KG1 (cell line): ENCODE measurements at regions not wholly inside any gene's neighbourhood (a gene's known extent, or its start where the extent isn't known, plus 50 kb on each side); places are given as distances from the start of the nearest gene placed in this dataset.
A peak's percentile ranks its signal among the peaks of the same experiment; 100 is the strongest.
"Not testable (repeated sequence)": the region's sequence is repeated elsewhere in the genome, so short reads cannot be mapped to it uniquely, and the experiment has no call there.

Experiments used
- DNase-seq: peaks from one replicate; lab custom pipeline; 2025; lab: John Stamatoyannopoulos, UW

DNA sequence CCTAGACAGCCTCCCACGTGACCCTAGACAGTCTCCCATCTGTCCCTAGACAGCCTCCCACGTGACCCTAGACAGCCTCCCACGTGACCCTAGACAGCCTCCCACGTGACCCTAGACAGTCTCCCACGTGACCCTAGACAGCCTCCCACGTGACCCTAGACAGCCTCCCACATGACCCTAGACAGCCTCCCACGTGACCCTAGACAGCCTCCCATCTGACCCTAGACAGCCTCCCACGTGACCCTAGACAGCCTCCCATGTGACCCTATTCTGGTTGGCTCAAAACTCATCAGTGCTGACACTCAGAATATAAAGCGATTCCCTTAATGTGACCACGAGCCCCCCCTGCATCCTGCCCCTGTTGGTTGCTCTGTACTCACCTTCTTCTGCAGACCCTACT, 224.7 kb upstream of the TMEM132C start:
- DNase-seq = not testable (repeated sequence)

DNA sequence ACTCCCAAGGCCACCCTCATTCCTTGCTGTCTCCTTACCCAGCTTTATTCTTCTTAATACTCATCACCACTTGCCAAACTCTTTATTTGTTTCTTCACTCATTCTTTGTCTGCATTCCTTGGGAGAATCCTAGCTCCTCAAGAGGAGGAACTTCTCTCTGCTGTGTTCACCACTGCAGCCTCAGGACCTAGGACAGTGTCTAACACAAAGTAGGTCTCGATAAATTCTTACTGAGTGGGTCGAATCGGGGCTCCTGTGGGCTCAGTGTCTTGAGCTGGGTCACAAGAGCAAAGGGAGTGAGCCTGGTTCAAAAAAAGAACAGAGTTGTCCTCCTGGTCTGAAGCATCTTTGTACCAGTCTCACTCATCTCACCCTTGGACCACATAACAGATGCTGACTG, 224.1 kb upstream of the TMEM132C start:
- no peak for DNase-seq

DNA sequence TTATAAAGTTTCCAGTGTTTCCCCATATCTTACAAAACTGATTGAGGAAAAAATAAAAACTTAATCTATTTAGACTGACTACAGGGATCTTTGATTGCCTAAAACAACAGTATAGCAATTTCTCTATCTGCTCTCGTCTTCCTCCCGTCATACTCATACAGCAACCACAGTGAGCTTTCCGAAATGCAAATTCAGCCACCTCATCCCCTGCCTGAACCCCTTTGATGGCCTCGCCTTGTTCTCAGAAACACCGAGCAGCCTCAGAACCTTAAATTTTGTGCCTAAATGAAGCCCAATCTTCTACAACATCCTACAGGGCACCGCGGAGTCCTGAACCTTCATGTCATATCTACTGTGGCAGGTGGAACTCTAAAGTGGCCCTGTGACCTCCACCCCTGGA, 223.7 kb upstream of the TMEM132C start:
- DNase-seq = no peak

DNA sequence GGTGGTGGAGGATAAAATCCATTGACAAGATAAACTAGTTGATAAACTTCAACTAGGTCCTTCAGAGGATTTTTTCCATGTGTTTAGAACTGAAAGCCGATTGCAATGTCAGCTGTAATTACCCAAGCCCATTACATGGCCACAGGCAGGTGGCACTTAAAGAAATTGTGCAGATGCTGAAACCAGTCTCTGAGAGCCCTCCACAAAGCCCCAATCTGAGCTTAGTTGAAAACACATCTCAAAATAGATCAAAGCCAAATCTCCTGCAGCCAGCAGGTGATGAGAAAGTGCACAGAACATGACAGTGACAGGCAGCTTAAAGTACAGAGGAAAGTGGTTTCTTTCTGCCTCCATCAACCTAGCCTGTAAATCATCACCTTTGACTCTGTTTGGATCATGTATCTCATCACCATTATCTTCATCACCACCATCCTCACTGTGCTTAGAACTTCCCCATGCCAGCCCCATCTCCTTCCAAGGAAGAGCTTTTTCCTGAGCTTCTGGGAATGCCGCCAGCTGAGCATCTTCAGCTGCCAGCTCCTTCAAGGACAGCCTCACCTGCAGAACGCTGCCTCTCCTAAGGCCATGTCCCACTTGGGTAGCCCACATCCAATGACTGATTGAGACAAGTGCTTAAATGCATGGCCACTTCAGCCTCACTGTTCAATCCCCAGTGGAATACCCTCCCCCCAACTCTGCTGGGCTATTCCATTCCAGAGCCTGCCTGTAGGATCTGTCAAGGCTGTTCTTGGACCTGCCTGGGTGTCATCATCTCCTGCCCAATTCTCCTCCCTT, 219.5 kb upstream of the TMEM132C start:
- no peak for DNase-seq

DNA sequence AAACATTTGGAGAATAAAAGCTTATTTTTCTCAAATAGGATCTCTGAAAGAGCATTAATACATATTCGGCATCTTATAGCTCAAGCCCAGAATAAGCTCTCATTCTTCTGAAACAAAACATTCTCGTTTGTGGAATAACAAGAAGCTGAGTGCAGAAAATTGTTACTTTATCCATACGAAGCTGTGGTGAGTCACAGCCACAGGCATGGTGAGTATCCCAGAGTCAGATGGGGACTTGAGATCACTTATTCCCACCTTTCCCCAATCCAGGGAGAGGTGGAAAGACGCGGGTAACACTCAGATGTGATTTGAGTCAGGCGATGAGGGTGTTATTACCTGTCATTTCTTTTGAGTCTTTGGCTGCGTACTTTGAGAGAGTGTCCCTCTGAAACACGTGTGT, 214.6 kb upstream of the TMEM132C start:
- DNase-seq = no peak

DNA sequence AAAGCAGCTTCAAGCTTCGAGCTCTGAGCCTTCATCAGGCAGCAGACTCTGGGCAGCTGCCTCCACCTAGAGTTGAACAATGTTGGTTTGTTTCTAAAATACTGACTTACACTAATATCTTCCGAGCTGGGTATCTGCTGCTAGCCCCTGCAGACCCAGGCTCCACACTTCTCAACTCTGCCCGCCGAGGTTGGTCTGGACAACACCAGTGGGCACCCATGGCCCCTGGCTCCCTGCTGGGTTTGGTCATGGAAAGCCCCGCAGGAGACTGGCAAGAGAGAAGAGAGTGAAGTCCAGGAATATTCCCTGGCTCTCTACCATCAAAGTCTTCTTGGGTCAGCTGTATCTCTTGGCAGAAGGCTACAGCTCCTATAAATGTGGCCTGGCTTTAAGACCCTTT, 214.2 kb upstream of the TMEM132C start:
- DNase-seq = no peak

DNA sequence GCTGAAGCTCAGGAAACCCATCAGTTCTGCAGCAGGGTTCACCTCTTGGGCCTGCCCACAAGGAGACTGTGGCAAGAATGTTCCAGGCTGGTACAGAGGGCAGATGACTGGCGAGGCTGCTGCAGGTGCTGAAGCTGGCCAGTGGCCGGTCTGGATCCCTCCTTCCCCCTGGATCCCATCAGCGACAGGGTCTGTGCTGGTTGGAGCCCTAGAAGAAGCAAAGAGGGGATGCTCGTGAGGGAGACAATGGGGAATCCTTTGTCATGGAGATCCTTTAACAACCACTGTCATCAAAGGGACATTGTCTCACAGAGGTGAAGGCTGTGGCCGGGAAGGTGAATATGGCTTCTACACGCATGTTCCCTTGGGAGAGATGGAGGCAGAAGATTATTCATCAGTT, 211.4 kb upstream of the TMEM132C start:
- no peak for DNase-seq

DNA sequence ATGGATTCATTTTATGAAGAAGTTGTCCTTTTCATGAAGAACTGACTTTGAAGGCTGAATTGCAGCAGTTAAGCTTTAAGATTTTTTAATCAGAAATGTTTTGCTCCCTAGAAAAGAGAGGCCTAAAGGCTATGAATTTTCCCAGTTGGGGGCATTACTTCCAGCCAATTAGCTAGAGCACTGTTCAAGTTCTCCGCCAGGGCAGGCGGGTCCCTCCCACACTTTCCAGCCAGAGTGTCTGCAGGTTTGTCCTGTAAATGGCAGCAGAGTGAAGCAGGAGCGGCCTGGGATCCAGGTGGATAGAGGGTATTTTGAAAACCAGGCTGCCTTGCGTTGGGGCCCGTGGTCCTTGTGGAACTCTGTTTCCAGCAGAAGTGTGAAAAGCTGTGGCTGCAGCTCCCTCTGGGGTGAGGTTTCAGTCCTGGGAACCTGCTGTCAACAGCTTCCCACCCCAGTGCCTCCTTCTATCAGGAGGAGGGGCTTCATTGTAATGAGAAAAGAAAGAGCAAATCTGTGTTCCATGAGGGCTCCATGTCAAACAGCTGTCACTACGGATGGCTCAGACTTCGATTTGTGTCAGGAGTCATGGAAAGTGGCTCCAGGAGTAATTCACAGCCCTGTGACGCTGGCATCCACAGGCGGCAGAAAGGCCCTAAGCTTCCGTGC, 210.7 kb upstream of the TMEM132C start:
- DNase-seq = no peak

DNA sequence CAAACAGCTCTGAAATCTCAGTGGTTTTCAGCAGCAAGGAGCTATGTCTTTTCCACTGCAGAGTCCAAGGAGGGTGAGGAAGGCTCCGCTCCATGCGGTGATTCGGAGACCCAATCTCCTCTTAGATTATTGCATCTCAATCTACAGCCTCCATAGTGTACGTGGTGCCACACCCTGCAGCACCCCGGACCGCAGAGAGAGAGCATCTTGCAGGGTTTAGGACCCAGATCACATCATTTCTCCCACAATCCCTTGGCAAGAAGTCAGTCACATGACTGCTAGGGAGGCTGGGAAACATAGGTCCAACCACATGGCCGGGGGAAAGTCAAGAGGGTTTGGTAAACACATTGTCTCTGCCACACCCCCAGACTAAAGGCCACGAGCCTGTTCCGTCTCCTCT, 209.4 kb upstream of the TMEM132C start:
- DNase-seq = no peak

DNA sequence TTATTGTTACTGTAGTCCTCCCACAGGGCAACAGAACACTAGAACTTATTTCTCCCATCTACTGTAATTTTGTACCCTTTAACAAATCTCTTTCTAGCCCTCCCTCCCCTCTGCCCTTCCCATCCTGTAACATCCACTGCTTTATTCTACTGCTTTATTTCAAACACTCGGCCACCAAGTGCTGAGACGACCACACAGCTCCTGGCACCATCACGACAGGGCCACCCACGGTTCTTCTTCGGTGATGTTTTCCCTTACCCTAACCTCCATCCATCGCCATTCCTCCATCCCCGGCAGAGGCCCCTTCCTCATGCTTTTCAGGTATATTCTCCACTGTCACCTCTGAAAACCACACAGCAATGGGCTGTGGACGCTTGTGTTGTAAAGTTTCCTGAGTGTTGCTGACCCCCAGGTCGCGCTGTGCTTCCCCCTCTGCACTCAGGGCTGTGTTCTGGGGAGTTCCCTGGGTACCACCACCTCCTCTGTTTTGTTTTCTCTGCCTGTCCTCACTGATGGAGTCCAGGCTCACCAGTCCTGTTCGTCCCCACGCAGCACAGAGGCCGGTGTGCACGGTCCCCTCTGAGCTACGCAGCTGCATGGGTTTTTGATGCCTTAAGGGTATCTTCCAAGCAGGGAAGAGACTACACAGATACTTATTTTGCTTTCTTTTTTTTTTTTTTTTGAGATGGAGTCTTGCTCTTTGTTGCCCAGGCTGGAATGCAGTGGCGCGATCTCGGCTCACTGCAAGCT, 207.2 kb upstream of the TMEM132C start:
- no peak for DNase-seq

DNA sequence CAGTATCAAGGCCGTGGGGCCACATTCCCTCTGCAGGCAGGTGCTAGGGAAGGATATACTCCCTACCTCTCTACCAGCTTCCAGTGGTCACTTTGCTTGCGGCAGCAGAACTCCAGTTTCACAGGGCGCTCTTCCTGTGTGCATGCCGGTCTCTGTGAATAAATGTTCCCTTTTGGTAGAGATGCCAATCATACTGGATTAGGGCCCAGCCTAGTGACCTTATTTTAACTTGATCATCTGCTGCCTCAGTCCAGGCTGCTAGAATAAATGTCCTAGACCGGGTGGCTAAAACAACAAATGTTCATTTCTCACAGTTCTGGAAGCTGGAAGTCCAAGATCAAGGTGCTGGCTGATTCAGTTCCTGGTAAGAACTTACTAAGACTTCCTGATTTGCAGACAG, 198.8 kb upstream of the TMEM132C start:
- no peak for DNase-seq

DNA sequence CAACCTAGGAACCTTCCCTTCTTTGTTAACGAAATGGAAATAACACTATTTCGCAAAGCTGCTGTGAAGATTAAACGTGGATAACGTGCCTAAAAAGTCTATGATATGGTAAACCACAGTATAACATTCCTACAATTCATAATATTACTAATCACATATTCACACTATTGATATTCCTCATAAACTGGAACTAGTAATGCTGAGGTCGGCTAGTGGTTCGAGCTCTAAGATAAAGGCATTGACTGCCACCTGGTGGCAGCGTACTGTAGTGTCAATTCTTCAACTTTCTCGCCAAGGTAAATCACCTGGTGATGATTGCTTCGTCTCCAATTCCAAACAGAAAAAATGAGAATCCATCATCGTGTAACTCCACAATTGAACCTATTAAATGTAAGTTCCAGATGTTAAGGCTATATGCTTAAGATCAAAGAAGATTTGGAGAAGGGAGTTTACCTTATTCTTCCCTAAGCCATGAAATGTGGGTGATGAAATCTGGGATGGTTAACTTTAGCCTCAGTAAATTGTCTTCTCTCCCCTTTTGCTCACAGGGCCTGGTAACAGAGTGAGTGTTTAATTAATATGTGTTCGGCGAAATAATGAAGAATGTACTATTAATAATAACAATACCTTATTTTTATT, 197.5 kb upstream of the TMEM132C start:
- DNase-seq = peak; percentile 0

DNA sequence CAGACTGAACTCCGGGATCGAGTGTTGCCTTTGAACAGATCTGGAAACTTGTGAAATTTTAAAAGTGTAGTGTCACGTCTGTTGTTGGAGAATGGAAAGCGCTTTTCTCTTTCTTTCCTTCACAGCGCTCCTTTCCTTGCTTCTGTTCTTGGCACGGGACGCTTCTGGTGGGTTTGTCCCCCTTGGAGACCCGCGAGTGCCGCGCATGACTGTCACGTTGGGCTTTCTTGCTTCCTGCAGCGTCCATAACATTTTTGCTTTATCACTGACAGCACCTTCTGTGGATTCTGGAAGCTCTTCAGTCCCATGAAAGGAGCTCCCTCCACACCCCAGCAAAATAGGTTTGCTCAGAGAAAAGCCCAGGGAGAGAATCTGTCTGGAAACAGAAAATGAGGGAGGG, 193.0 kb upstream of the TMEM132C start:
- no peak for DNase-seq

DNA sequence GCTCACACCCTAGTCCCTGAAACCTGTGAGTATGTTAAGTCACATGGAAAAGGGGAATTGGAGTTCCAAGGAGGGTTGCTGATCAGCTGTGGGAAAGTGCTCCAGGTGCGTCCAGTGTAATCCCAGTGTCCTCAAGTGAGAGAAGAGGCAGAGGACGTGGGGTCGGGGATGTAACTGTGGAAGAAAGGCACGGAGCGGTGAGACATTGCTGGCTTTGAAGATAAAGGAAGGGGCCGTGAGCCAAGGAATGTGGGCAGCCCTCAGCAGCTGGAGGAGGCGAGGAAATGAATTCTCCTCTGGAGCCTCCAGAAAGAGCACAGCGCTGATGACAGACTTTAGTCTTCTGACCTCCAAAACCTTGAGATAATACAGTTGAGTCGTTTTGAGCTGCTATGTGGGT, 191.6 kb upstream of the TMEM132C start:
- DNase-seq = no peak

DNA sequence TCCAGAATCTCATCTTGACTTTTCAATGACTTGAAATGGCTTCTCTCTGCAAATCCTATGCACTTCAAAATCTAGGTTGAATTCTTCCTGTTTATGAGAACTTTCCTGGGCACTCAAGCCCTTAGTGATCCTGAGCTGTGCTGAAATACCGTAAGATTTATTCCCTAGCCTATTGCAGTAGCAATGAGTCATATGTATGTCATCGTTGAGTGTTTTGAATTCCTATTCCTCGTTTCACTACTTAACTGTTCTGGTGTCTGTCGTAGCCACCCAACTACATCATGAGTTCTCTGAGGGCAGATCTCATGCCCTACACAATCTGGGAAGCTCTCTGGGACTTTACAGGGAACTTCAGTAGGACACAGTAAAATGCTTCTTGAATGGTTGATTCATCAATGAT, 190.8 kb upstream of the TMEM132C start:
- DNase-seq = no peak

DNA sequence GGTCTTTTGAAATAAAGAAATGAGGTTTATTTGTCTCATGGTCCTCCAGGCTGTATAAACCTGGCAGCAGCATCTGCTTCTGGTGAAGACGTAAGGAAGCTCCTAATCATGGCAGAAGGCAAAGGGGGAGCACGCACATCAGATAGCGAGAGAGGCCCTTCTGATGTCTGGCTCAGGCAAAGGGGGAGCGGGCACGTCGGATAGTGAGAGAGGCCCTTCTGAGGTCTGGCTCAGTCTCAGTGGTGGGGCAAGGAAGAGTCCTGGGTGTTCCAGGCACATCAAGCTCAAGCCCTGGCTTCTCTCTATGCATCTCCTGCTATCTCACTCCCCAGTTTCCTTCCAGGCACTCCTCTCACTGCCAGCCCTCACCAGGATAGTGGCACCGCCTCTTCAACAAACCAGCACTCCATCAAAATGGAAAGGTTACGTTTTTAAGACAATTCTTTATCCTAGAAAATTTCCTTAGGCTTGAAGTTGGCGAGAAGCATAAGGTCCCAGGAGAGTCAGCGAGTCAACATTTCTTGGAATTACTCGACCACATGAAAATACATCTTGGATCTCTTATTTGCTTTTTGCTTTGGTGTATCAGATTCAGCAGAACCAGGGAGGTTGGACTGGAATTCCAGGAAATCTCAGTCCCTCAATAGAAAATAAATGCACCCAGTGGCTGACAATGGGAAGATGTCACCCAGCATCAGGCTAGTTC, 189.6 kb upstream of the TMEM132C start:
- no peak for DNase-seq

DNA sequence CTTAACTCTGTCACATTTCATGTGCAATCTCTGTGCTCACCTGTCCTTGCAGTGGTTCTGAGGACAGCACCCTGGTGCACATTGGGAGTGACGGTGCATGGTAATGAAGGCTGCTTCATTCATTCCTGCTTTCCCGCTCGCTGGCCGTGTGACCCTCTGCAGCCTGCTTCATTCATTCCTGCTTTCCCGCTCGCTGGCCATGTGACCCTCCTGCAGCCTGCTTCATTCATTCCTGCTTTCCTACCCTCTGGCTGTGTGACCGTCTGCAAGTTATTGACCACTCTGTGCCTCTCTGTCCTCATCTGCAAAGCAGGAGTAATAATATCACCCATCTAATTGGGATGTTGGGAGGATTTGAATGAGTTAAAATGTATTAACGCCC, 189.1 kb upstream of the TMEM132C start:
- DNase-seq = no peak

DNA sequence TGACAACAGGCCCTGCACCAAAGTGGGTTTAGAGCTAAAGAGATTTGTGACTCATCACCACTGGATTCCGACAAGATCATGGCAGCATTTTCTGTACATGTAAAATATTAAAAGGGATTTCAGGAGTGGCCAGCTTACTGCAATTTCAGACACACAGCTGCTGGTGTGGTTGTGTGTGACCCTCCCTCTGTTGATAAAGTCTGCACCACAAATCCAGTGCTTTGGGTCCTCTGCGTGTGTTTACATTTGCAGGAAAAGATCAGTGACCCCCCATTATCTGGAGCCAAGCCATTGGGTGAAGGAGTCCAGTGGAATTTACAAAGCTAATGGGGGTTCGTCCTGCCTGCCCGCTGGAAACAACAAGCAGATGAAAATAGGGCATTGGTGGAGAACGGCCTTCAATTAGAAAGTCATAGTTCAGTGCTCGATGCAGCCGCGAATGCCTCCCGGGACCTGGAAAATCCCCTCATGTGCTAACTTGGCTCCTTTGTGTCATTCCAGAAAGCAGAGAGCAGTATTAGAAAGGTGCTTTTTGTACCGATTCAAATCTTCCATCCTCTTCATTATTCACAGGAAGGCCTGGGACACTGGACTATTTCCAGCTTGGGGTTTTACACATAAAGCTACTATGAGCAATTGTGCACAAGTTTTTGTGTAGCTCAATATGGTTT, 188.5 kb upstream of the TMEM132C start:
- DNase-seq = no peak

DNA sequence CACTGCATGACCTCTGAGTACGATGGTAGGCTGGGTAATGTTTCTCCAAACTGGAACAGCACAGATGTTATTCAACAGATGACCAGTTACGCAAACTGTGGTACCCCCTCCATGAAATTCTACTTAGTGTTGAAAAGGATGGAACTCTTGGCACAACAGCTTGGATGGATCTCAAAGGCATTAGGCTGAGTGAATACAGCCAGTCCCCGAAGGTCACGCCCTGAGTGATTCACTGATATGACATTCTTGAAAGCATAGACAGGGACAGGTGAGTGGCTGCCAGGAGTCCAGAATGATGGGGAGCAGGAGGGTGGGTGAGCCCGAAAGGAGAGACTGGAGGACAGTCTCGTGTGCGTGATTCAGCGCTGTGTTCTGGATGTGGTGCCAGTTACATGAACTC, 187.5 kb upstream of the TMEM132C start:
- no peak for DNase-seq

DNA sequence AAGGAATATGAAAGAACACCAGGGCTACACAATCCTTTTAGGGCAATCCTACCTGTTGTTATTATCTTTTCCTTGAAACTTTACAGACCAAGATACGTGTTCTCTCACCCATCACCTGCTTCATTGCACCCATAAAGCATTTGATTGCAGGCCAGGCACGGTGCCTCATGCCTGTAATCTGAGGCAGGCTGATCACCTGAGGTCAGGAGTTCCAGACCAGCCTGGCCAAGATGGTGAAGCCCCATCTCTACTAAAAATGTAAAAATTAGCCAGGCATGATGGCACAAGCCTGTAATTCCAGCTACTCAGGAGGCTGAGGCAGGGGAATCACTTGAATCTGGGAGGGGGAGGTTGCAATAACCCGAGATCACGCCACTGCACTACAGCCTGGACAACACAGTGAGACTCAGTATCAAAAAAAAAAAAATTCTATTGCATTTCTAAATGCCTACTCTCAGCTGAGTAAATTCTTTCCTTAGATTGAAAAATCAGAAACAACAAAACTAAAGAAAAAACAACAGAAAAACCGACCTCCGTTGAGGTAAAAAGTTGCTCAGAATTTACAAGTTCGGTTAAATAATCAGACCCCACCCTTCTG, 183.7 kb upstream of the TMEM132C start:
- DNase-seq = no peak

DNA sequence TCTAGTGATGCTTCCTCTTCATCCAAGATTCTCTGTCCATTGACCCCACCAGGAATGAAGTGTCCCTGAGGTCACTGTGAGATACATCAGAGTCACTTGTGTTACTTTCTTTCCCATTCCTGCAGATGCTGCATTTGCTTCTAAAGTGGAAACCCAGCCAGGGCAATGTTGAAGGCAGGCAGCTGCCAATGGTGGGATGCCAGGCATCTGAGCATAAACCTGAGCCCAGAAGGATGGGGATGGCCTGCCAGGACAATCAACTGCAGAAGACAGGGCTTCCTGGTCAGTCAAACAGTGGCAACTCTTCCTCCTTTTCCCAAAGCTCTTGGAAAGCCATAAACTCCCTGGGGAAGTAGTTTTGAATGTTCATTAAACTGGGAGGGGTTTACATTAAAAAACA, 178.0 kb upstream of the TMEM132C start:
- DNase-seq = no peak
